Stomach (tissue), 4 donors: ENCODE measurements at regions not wholly inside any gene's neighbourhood (a gene's known extent, or its start where the extent isn't known, plus 50 kb on each side); places are given as distances from the start of the nearest gene placed in this dataset.

ENCODE experiments used
- POLR2A ChIP-seq, 4 donors: fragments of 450-650 bp; IDR thresholded peaks; one replicate each; pipeline ENCODE4 v1.6.1; 2016; ENCODE audit warnings: antibody characterized with exemption in 4 of 4, control low read depth in 2 of 4, mild to moderate bottlenecking in 1 of 4, moderate library complexity in 1 of 4
- TF ChIP-seq, protein P1 (sequence below), 7 experiments: fragments of 450-650 bp in 4 of 7; fragments of 200-600 bp in 3 of 7; sonication (generic) in 3 of 7; IDR thresholded peaks; one replicate each; pipeline ENCODE4 v1.5.1; 2016 to 2019; ENCODE audit warnings: antibody characterized with exemption in 7 of 7, control low read depth in 2 of 7, mild to moderate bottlenecking in 1 of 7

DNA sequence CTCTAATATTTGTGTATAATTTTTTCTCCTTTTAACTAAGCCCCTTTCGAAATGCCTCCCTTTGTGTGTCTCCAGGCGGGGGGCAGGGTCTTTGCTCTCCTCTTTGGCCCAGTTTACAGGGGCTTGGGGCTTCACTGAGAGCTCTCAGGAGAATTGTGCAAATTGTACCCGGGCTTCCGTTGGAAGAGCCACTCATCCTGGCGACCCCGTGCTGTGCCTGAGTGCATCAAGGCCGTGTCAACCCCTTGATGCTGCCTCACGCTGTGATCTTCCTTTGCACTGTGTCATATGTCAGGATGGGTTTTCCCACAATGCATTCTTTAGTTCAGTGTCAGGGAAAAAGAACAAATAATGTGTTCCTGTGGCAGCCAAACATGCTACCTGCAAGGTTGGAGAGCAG lies 118.0 kb upstream of the POU3F2 start:
- TF ChIP-seq, protein P1, sequence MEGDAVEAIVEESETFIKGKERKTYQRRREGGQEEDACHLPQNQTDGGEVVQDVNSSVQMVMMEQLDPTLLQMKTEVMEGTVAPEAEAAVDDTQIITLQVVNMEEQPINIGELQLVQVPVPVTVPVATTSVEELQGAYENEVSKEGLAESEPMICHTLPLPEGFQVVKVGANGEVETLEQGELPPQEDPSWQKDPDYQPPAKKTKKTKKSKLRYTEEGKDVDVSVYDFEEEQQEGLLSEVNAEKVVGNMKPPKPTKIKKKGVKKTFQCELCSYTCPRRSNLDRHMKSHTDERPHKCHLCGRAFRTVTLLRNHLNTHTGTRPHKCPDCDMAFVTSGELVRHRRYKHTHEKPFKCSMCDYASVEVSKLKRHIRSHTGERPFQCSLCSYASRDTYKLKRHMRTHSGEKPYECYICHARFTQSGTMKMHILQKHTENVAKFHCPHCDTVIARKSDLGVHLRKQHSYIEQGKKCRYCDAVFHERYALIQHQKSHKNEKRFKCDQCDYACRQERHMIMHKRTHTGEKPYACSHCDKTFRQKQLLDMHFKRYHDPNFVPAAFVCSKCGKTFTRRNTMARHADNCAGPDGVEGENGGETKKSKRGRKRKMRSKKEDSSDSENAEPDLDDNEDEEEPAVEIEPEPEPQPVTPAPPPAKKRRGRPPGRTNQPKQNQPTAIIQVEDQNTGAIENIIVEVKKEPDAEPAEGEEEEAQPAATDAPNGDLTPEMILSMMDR (IDR thresholded peaks at IDR 0.05), result no peak
- TF ChIP-seq POLR2A (IDR thresholded peaks at IDR 0.05), result no peak
